ENCODE measurements at regions not wholly inside any gene's neighbourhood (a gene's known extent, or its start where the extent isn't known, plus 50 kb on each side); places are given as distances from the start of the nearest gene placed in this dataset.

DNA sequence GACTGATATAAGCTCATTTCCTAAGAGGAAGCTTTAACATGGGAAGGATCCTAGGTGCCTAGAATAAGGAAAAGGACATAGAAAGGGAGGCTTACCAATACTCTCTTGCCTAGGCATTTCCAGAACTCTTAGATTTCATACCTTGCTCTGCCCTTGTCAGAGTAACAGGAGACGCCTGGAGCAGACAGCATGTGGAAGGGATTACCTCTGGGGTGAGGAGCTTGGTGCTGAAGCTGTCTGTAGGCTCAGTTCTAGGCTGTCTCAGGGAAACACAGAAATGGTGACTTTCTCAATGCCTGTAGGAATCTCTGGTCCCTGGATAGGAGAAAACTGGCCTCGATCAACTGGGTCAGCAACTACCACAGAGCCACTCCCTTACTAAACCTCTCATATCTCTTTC lies 150.0 kb downstream of the SLC4A3 start:
- DNase-seq (ENCODE audit: low spot score) (no peak), FAIRE-seq (no peak), ATAC-seq (no peak)
- Histone ChIP-seq H3K79me2 (ENCODE audit: insufficient read depth, low read length) (no peaks in the 10 kb centered on the region), H3K9me3 (ENCODE audit: low read length) (no peaks in the 10 kb centered on the region), H4K20me1 (ENCODE audit: insufficient read depth, low read length) (no peaks in the 10 kb centered on the region), H3K27ac (ENCODE audit: extremely low read length, insufficient read depth, low read length) (no peak overlapping the region), H3K4me3 (replicated peaks in 1 of 3; ENCODE audit: insufficient read depth in 1 of 3, low read depth in 2 of 3, low read length in 3 of 3) (no peak overlapping the region), H3K4me1 (ENCODE audit: insufficient read depth, low read length) (no peaks in the 10 kb centered on the region), H3K36me3 (replicated peaks in 1 of 2; ENCODE audit: control insufficient read depth in 1 of 2, insufficient read depth in 2 of 2, low read length in 2 of 2) (no peaks in the 10 kb centered on the region), H3K27me3 (ENCODE audit: control insufficient read depth in 1 of 2, insufficient read depth in 2 of 2, low read length in 2 of 2) (peaks cover 0 to 32% of the 10 kb centered on the region in 2 experiments; a peak in 4 of 5 replicates), H3K9ac (ENCODE audit: insufficient read depth, low read depth, low read length) (no peak overlapping the region), H3K4me2 (ENCODE audit: low read depth, low read length) (no peak overlapping the region), H2AFZ (ENCODE audit: low read length) (no peak overlapping the region)
- intact Hi-C loops (cut with micrococcal nuclease; ENCODE audit: unreplicated experiment) (no loop called here), in situ Hi-C loops (cut with HindIII; ENCODE audit: extremely low pct_ligation_motif_present, low pct_unique_long_range_greater_than_20kb) (no loop called here)
- CTCF ChIA-PET (ENCODE audit: low intra/inter-chr PET ratio, low total read pairs): no interaction called here
- no peak for TF ChIP-seq CAMTA2 (CRISPR knock-in tag; IDR thresholded peaks at IDR 0.05; ENCODE audit: borderline replicate concordance)
- TF ChIP-seq KDM4B (CRISPR knock-in tag; IDR thresholded peaks at IDR 0.05): no peak
- TF ChIP-seq ZBTB33 (CRISPR knock-in tag; IDR thresholded peaks at IDR 0.05): no peak
- no peak for TF ChIP-seq ZNF33A (CRISPR knock-in tag; IDR thresholded peaks at IDR 0.05; ENCODE audit: borderline replicate concordance)
- no peak for TF ChIP-seq ZNF850 (CRISPR knock-in tag; conservative IDR thresholded peaks at IDR 0.05)
- TF ChIP-seq GPN1 (CRISPR knock-in tag; IDR thresholded peaks at IDR 0.05; ENCODE audit: borderline replicate concordance): no peak
- 0% methylated on average over 2 of the region's 2 CpGs for WGBS (ENCODE audit: low lambda C conversion rate)
- no TSS peak for BruUV-seq (replicated peaks)
- POLR2A ChIA-PET: no interaction called here

DNA sequence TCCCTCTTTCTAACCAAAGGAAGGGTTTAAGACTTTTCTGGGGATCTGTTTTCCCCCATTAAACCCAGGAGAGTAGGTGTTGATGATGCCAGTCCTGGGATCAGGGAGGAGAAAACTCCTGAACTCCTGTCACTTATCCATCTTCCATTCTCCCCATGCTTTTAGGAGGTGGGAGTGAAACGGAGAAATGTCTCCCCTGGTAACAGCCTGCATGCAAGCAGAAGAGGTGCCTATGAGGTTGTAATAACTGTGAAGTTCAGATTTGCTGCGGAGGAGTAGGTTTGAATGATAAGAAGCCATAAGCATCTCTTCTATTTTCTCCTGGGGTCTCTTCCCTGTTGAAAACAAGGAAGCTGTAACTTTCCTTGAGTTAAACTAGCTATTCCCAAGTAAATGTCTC lies 150.8 kb downstream of the SLC4A3 start:
- DNase-seq (ENCODE audit: low spot score): no peak
- Histone ChIP-seq H3K79me2 (ENCODE audit: insufficient read depth, low read length) (no peaks in the 10 kb centered on the region), H3K4me1 (ENCODE audit: insufficient read depth, low read length) (no peaks in the 10 kb centered on the region), H3K27me3 (ENCODE audit: control insufficient read depth in 1 of 2, insufficient read depth in 2 of 2, low read length in 2 of 2) (peaks cover 0 to 24% of the 10 kb centered on the region in 2 experiments; a peak in 4 of 5 replicates), H3K9me3 (ENCODE audit: low read length) (no peaks in the 10 kb centered on the region), H3K4me2 (ENCODE audit: low read depth, low read length) (no peak overlapping the region), H3K4me3 (replicated peaks in 1 of 3; ENCODE audit: insufficient read depth in 1 of 3, low read depth in 2 of 3, low read length in 3 of 3) (no peak overlapping the region), H3K9ac (ENCODE audit: insufficient read depth, low read depth, low read length) (no peak overlapping the region), H3K27ac (ENCODE audit: extremely low read length, insufficient read depth, low read length) (no peak overlapping the region), H2AFZ (ENCODE audit: low read length) (no peak overlapping the region), H3K36me3 (replicated peaks in 1 of 2; ENCODE audit: control insufficient read depth in 1 of 2, insufficient read depth in 2 of 2, low read length in 2 of 2) (no peaks in the 10 kb centered on the region), H4K20me1 (ENCODE audit: insufficient read depth, low read length) (no peaks in the 10 kb centered on the region)
- in situ Hi-C loops (cut with HindIII; ENCODE audit: extremely low pct_ligation_motif_present, low pct_unique_long_range_greater_than_20kb) (no loop called here), intact Hi-C loops (cut with micrococcal nuclease; ENCODE audit: unreplicated experiment) (no loop called here)
- no peak for FAIRE-seq
- ChIA-PET CTCF (ENCODE audit: low intra/inter-chr PET ratio, low total read pairs) (no interaction called here), POLR2A (no interaction called here)
- 18% methylated on average over 2 of the region's 2 CpGs for WGBS (ENCODE audit: low lambda C conversion rate)
- no peak for ATAC-seq
- no TSS peak for BruUV-seq (replicated peaks)
- no peak for TF ChIP-seq REST (IDR thresholded peaks at IDR 0.05; ENCODE audit: borderline replicate concordance in 1 of 2, low read depth in 1 of 2, low read length in 2 of 2)
- TF ChIP-seq XBP1 (CRISPR knock-in tag; IDR thresholded peaks at IDR 0.05): no peak
- TF ChIP-seq AKAP8 (CRISPR knock-in tag; IDR thresholded peaks at IDR 0.05): no peak
- TF ChIP-seq, protein P1, sequence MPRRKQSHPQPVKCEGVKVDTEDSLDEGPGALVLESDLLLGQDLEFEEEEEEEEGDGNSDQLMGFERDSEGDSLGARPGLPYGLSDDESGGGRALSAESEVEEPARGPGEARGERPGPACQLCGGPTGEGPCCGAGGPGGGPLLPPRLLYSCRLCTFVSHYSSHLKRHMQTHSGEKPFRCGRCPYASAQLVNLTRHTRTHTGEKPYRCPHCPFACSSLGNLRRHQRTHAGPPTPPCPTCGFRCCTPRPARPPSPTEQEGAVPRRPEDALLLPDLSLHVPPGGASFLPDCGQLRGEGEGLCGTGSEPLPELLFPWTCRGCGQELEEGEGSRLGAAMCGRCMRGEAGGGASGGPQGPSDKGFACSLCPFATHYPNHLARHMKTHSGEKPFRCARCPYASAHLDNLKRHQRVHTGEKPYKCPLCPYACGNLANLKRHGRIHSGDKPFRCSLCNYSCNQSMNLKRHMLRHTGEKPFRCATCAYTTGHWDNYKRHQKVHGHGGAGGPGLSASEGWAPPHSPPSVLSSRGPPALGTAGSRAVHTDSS (CRISPR knock-in tag; conservative IDR thresholded peaks at IDR 0.05): no peak
- TF ChIP-seq MIXL1 (CRISPR knock-in tag; IDR thresholded peaks at IDR 0.05): no peak
- no peak for TF ChIP-seq ZNF562 (CRISPR knock-in tag; IDR thresholded peaks at IDR 0.05; ENCODE audit: borderline replicate concordance)
- no peak for TF ChIP-seq NFE2L2 (IDR thresholded peaks at IDR 0.05; ENCODE audit: low read length)
- TF ChIP-seq NCOR1 (IDR thresholded peaks at IDR 0.05; ENCODE audit: borderline replicate concordance, low read length): no peak
